ENCODE measurements at regions not wholly inside any gene's neighbourhood (a gene's known extent, or its start where the extent isn't known, plus 50 kb on each side); places are given as distances from the start of the nearest gene placed in this dataset.

DNA sequence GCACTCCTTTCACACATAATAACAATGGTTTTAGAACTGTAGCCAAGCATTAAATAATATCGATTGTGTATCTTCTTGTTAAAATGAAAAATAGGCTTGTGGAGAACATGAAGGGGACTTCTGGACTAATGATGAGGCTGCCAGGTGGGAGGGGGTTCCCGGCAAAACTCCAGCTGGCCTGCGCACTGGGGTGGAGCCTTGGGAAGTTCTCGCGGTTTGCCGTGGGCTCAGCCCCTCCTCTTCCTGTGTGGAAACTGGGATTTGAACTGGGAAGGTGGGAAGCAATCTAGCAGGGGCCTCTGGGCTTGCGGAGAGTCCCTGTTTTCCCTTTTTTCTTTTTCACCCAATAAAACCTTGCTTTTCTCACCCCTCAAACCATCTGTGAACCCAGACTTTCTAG lies 113.7 kb upstream of the SLITRK1 start:
- no peak for DNase-seq

DNA sequence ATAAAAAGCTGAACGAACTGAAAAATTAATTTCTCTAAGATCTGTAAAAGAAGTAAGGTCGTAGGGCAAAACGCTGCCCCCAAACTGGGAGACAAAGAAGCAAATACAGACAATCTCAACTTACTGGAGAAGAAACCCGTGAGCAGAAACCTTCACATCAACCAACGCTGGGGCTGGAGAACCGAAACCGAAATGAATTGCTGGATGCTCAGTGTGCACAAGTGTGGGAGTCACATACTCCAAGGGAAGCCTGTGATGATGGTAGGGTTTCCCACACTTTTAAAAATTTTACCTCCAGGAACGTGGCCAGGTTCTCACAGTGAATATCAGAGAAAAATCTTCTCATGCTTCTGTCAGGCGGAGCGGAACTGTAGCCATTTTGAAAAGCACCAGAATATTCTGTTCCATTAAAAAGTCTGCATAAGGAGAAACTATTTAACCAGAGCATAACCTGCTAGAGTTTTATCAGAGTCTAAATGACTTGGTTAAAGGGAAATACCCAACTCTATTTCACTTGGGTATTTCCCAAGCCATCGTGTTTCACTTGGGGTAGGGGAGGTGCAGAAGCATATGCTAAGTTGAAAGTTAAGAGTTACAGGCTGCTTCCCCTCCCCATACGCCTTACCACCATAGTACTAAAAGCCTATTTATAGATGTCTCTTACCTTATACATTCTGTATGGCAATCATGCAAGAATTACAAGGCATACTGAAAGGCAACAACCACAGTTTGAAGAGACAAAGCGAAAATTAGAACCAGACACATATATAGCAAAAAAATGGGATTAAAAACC lies 110.5 kb upstream of the SLITRK1 start:
- no peak for DNase-seq

DNA sequence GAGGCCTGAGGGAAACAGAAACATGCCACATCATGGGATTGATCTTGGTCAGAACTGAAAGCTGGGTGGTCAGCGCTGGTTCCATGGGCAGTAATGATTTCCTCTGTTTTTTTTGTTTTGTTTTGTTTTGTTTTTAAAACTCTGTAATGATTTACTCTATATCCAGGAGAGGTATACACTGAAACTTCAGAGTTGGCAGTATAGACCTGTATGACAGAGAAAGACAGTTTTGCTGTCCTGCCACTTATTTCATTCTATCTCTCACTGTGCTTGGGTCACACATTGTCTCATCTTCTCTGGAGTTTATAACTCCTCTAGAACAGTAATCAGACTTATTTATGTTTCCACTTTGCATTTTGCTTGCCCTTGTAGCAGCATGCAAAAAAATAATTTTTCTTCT lies 105.1 kb upstream of the SLITRK1 start:
- no peak for DNase-seq

DNA sequence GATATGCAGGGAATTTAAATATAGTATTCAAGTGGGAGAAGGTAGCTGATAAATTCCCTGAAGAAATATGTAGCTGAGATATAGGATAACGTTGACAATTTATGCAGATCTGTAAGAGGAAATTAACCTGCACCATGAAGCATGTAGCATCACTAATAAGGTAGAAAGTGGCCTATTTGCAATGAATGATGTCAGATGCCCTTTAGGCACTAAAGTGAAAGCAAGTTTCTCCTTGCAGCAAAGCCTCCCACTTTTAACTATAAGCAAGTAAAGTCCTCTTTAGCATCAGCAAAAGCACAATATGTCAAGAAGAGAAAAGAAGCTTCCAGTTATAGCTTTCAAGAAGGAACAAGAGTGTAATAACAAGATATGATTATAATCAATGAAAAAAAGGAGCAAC lies 102.5 kb upstream of the SLITRK1 start:
- DNase-seq, result no peak

DNA sequence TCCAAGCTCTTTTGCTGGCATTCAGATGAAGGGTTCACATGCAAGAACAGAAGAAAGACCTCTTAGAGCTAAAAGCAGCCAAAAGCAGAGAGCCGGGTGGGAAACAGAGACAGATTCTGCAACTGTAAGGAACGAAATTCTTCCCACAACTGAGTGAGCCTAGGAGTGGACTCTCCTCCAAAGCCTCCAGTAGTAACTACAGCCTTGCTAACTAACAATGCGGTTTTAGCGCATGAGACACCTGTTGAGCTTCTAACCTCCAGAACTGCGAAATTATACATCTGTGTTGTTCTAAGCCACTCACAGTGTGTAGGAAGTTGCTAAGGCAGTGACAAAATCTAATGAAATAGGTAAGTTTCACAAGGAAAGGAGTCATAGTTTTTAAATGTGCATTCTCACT lies 98.1 kb upstream of the SLITRK1 start:
- DNase-seq, result no peak

DNA sequence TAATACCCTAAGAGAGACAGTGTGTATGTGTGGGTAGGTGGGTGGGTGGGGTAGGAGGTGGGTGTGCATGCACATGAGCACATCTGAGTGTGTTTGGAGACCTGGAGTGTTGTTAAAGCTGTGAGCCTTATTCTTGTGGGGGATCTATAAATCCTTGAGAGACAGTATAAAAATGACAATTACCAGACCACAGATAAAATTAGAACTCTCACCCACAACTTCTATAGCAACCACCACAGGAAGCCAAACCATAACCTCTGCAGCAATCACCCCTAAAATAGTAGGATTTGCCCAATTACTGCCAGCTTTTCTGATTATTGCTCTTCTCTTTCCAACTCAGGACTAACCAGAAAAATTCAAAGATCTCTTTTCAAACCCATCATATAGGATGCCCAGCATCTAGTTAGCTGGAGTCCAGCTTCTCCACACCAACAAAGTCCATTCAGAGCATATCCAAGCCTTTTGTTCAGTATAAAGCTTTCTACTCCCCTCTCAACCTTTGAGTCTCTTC lies 93.4 kb upstream of the SLITRK1 start:
- no peak for DNase-seq

DNA sequence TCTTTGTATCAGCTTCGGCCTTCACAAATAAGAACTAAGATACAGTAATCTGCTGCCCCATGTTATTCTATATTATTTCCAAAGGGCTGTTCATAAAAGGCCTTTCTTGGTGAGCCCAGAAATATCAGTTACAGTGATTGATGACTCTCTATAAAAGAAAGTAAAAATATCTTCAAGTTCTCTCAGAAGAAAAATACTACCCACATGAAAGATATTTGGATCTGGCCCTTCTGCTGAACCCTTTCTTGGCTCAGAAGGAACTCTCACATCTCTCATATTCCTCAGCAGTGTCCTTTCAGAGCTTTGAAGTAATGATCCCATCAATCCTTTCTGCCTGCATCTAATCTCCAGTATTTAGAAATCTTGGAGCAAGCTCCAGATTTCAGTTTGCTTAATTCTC lies 76.3 kb upstream of the SLITRK1 start:
- DNase-seq, result no peak

DNA sequence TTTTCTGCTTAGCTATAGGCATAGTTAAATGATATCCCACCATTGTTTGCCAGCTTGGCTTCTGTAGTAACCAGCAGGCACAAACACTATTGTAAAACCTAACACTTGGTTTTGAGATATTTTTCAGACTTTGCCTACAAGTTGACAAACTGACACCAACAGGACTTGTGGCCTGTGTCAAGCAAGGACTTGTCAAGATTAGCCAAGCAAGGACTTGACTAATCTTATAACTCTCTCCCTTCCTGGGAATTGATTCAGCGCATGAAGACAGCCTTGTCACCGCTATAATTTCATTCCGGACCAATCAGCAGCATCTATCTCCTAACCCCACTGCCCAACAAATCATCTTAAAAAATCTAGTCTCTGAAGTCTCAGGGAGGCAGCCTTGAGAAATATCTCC lies 72.7 kb upstream of the SLITRK1 start:
- no peak for DNase-seq

DNA sequence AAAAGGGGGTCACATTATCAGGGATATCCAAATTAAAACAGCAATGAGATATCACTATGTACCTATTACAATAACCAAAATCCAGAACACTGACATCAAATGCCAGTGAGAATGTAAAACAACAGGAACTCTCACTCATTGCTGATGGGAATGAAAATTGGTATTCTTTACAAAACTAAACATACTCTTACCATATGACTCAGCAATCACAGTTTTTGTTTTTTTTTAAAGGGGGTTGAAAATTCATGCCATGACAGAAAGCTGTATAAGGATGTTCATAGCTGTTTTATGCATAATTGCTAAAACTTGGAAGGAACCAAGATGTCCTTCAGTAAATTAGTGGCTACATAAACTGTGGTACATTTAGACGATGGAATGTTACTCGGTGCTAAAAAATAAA lies 71.6 kb upstream of the SLITRK1 start:
- no peak for DNase-seq

DNA sequence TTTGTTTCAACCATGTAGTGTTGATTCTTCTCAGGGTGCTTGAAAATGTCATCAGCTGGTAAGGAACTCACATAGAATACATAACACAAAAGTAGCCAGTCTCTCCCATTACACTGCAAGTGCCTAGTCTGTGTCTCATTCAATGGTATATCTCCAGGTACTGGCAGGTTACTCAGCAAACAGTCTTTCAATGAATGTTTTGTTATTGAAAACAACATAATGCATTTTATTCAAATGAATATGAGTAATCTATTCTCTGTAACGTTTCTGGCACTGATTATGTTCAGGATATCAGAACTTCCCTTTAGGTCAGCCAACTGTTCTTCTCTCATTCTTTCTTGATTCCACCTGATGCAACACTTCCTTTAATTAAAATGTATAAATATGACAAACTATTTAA lies 68.0 kb upstream of the SLITRK1 start:
- no peak for DNase-seq

DNA sequence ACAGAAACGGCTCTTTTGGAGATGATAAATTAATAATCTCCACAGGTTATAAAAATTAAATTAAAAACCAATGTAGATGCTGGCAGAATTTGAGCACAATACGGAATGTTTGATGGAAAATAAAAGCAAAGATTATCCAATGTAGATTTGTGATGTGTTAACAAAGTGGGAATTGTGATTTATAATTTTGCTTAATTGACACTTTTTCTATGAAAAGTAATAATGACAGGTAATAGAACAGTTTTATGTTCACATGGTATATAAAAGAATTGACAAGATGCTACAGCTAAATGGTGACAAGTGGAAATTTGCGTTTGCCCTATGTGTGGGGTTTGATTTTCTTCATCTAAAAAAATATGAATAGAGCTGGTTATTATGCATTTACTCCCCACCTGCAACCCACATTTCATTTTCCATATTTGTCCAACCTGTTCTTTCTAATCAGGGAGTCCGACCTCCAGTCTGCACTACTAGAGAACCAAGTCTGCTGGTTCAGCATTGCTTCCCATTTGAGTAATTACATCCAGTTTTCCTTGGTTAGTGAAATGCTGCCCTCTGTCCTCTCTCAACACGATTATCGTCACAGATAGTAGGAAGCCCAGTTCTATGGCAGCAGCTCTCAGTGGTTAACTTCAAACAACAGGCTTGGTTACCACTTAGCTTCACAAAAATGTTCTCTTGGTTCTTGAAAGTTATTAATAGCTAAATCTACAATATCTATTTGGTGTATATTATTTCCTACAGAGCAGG lies 61.4 kb upstream of the SLITRK1 start:
- no peak for DNase-seq

DNA sequence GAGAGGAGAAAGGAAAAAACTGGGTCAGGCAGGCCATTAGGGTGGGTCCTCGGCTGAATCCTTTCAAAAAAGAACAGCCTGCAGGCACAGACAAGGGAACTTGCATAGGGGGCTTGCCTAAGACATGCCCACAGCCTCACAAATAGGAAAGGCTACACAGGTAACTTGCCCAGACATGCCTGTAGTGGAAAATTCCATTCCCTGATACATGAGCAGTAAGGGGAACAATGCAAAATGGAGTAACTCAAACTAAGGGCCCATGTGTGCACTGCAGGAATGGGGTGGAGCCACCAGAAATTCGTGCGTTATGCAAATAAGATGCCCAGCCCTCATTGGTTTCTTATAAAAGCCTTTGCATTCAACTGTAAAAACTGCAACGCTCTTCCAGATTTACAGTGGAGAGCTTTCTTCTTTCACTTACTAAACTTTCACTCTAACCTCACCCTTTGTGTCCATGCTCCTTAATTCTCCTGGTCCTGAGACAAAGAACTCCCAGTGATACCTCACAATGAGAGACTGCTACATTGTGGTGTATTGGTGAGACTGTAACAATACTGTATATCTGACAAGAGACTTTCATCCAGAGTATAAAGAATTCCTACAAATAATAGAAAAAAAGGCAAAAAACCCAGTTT lies 59.5 kb upstream of the SLITRK1 start:
- no peak for DNase-seq

DNA sequence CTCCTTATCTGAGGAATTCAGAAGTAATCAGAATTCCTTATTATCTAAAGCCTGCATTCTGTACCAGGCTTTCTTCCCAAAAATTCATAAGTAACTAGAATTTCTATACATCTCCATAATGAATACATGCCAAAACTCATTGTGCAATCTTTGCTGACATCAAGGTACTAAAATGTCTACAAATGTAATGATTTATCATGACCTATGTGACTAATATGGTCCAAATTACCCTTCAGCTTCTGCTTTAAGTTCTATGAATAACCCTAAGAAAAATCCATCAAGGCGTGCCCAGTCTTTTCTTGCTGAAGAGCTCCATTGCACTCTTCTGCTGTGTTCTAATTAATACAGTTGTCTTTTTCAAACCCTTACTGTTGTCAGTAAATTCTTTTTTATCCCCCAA lies 58.5 kb upstream of the SLITRK1 start:
- DNase-seq, result no peak

DNA sequence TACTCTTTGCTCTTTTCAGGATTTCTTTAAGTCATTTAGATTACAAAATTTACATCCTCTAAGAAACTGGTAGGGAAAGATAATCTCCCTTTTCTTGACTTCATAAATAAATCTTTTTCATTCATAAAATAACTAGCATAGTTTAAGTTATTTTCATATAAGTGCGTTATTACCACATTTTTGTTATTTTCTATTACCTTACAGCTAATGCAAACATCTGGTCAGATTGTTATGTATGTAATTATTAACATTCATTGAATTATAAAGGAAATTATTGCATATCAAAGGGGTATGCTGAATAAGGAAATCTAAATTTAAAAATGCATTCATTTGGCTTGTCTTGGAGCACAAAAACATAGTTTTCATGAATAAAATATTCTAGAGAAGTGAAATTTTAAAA lies 55.3 kb upstream of the SLITRK1 start:
- no peak for DNase-seq

DNA sequence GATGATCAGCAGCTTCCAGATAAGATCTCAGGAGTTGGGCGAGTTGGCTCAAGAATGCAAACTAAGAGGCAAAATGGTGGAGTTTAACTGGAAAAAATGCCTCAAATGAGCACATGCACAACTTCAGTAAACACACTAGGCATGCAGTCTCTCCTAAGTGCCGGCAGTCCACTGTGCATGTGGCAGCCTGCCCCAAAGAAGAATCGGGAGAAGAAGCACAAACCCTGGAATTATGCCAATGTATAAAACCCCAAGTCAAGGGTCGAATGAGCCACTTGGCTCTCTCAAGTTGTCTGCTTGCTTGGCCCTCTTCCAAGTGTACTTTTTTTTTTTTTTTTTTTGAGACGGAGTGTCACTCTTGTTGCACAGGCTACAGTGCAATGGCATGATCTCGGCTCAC lies 53.3 kb upstream of the SLITRK1 start:
- DNase-seq, result no peak

Data from T-helper 9 cell (primary cell).